ENCODE measurements at regions not wholly inside any gene's neighbourhood (a gene's known extent, or its start where the extent isn't known, plus 50 kb on each side); places are given as distances from the start of the nearest gene placed in this dataset.

- peak overlapping the region in 1 of 2 donors; percentile 51 for H3K27ac ChIP-seq
- intact Hi-C loops (cut with DNase I; ENCODE audit: low total_unique reads): no loop called here
- H3K27me3 ChIP-seq: no peaks in the 10 kb centered on the region
- no peak for DNase-seq
- H3K36me3 ChIP-seq (ENCODE audit: low read depth, missing control alignments): no peaks in the 10 kb centered on the region
- no peak overlapping the region for H3K4me3 ChIP-seq
- 93 to 99% methylated on average over 5 to 6 of the region's 6 CpGs for WGBS, 2 donors
- peaks cover 16% of the 10 kb centered on the region for H3K4me1 ChIP-seq
- no peaks in the 10 kb centered on the region for H3K9me3 ChIP-seq
- TF ChIP-seq POLR2A (IDR thresholded peaks at IDR 0.05) (no peak), CTCF (IDR thresholded peaks at IDR 0.05) (no peak)
Measured at GRCh38 chr14:75226755-75227544, 50.5 kb upstream of the TMED10 start.

Data from testis (tissue), 2 donors.